WI38 (cell line): ENCODE measurements at regions not wholly inside any gene's neighbourhood (a gene's known extent, or its start where the extent isn't known, plus 50 kb on each side); places are given as distances from the start of the nearest gene placed in this dataset.
"Not testable (repeated sequence)": the region's sequence is repeated elsewhere in the genome, so short reads cannot be mapped to it uniquely, and the experiment has no call there.

Experiments
- H3K4me3 ChIP-seq: 2 replicates; pipeline ENCODE4 v1.5.1; 2011; ENCODE audit warnings: low read depth, mild to moderate bottlenecking, control low read depth, low read length
- TF ChIP-seq, protein P1 (sequence below): IDR thresholded peaks from 2 replicates; pipeline ENCODE4 v1.5.1; 2012; ENCODE audit warnings: low read depth, mild to moderate bottlenecking, control low read depth, low read length

DNA sequence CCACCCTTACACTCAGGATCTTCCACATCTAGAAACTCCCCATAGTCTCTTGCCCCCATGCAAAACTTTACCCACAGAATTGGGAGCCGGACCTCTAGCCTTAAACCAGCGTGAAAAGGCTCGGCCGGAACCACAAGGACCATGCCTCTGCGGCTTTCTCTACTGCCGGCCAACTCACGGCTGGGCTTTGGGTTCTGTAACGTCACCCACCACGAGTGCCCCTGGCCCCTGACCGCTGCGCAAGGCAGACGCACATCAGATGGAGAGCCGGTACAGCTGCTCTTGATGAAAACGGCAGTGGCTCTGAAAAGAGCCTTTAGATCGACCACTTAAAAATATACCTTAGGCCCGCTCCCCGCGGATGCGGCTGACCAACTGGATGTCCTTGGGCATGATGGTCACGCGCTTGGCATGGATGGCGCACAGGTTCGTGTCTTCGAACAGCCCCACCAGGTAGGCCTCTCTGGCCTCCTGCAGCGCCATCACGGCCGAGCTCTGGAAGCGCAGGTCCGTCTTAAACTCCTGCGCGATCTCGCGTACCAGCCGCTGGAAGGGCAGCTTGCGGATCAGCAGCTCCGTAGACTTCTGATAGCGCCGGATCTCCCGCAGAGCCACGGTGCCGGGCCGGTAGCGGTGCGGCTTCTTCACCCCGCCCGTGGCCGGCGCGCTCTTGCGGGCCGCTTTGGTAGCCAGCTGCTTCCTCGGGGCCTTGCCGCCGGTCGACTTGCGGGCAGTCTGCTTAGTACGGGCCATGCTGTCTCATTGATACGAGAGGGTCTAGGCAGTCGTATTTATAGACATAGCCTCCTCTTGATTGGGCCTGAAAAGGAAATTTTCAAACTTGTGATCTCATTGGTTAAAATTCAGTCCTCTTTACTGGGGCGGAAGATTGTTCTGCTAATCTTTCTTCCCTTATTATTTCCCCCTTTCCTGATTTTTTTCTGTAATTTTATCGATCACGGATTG, 66.3 kb downstream of the FAM72C start:
- H3K4me3 ChIP-seq: peak overlapping the region; percentile 53

DNA sequence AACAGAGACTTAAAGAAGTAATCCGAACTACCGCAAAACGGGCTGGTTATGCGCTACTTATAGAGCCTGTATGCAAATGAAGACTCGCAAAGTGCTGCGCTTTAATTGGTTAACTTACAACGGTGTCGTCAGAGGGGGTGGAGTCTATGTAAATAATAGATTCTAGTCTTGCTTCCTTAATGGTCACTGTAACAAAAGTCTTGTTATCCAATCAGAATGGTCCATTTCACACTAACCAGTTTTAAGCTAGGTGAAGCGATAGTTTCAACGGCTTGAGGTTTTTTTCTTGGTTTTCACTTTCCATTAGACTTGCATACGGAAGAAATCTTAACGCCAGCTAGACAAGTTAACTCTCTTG, 67.2 kb downstream of the FAM72C start:
- H3K4me3 ChIP-seq: peak overlapping the region; percentile 44

DNA sequence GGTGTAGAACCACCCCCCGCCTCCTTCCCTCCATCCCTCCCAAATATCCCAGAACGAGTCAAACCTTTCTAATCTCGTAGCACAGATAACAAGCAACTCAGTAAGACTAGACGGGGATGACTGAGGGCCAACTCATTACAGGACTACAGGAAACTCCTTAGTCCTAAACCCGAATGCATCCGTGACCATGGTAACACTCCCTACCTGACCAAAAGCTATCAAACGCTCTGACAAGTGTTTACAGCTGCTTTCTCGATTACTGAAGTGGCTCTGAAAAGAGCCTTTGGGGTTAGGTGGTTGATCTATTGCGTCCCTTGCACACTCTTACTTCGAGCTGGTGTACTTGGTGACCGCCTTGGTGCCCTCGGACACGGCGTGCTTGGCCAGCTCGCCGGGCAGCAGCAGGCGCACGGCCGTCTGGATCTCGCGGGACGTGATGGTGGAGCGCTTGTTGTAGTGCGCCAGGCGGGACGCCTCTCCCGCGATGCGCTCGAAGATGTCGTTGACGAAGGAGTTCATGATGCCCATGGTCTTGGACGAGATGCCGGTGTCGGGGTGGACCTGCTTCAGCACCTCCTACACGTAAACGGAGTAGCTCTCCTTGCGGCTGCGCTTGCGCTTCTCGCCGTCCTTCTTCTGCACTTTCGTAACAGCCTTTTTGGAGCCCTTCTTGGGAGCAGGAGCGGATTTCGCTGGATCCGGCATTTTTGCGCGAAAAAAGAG, 67.7 kb downstream of the FAM72C start:
- peak overlapping the region; percentile 44 for H3K4me3 ChIP-seq

DNA sequence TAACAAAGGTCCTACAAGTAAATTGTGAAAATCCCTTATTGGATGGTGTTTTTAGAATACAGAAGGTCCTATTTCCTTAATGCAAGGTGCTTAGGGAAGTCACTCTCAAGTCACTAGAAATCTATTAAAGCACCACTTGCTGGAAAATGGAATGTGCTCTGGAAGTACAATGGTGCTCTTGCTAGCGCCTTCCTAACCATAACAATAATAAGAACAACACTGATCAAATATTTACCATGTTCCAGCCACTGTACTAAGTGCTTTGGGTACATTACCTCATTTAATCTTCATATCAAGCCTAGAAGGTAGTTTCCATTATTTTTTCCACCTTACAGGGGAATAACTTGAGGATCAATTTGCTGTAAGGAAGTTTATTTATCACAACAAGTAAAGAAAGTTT, 75.4 kb downstream of the FAM72C start:
- H3K4me3 ChIP-seq: not testable (repeated sequence)

DNA sequence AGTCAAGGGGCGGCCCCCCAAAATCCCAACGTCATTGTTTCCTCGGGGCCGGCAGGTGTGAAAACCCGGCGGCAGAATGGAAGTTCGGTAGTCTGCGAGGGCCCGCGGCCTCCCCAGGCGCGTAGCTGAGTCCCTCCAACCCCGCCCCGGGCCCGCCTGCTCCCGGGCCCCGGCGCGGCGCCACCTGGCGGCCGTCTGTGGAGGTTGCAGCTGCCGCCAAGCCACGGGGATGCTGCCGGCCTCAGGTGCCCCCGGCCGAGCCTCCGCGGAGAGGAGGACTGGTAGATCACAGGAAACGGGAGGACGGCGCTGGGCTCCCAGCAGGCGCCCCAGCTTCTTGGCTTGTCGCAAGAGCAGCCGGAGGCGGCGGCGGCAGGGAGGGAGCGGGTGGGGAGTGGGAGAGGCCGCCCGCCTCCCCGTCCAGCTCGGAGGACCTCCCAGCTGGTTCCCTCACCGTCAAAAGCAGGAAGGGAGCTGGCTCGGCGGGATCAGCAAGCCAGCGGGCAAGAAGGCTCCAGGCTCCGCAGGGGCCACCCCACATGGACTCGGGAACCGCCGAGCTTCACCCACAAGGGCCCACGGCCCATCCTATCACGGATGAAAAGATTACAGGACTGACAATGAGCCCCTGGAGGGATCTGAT, 86.7 kb downstream of the FAM72C start:
- not testable (repeated sequence) for H3K4me3 ChIP-seq

DNA sequence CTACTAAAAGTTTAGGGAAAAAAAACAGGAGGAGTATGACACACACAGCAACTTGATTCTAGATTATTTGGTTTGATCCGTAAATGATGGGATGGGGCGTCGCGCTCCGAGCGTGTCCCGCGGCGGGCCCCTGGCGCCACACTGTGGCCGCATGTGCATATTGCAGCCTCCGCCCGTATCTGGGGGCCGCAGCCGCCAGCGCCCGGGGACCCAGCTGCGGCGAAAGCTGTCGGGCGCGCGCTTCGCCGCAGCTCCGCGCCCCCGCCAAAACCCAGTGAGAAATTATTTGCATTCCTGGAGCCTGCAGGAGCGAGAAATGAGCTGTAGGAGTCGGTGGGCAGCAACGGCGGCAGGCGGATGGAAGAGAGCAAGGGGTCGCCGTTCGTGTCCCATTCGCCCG, 87.3 kb downstream of the FAM72C start:
- TF ChIP-seq, protein P1, sequence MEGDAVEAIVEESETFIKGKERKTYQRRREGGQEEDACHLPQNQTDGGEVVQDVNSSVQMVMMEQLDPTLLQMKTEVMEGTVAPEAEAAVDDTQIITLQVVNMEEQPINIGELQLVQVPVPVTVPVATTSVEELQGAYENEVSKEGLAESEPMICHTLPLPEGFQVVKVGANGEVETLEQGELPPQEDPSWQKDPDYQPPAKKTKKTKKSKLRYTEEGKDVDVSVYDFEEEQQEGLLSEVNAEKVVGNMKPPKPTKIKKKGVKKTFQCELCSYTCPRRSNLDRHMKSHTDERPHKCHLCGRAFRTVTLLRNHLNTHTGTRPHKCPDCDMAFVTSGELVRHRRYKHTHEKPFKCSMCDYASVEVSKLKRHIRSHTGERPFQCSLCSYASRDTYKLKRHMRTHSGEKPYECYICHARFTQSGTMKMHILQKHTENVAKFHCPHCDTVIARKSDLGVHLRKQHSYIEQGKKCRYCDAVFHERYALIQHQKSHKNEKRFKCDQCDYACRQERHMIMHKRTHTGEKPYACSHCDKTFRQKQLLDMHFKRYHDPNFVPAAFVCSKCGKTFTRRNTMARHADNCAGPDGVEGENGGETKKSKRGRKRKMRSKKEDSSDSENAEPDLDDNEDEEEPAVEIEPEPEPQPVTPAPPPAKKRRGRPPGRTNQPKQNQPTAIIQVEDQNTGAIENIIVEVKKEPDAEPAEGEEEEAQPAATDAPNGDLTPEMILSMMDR: 0 out of 2 replicates have a peak, but pooled peaks have one; percentile 19
- not testable (repeated sequence) for H3K4me3 ChIP-seq

DNA sequence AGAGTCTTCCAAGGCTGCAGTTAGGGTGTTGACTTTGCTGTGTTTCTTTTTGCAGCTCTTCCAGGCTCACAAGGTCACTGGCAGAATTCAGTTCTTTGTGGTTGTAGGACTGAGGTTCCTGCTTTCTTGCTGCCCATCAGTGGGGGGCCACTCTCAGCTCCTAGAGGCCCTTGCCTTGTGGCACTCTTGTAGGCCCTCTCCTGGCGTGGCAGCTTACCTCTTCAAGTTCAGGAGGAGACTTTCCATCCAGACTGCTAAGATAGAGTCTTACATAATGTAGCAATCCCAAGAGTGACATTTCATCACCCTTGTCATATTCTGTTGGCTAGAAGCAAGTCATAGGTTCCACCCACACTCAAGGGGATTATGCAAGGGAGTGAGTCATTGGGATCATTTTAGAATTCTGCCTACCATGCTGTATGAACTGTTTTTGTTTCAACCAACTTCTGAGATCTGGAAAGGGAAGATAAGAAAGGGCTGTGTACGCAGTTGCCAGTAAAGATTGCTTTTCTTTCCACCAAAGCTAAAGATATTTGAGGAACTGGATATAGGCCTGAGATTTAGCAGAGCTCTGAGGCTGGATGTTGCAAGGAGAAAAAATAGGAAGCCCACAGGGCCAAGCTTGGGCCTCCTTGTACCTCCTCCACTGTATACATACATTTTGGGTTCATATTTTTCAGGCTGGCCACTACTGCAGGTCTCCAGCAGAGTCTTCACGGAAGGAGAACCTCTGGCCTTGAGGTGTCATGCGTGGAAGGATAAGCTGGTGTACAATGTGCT, 91.8 kb downstream of the FAM72C start:
- not testable (repeated sequence) for H3K4me3 ChIP-seq

DNA sequence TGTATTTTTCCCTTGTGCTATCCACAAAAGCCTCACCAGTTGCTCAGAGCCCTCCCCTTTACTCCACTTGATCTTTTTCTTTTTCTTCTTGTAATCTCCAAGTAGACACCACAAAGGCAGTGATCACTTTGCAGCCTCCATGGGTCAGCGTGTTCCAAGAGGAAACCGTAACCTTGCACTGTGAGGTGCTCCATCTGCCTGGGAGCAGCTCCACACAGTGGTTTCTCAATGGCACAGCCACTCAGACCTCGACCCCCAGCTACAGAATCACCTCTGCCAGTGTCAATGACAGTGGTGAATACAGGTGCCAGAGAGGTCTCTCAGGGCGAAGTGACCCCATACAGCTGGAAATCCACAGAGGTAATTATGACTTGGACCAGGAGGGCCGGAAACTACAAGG, 95.8 kb downstream of the FAM72C start:
- not testable (repeated sequence) for H3K4me3 ChIP-seq

DNA sequence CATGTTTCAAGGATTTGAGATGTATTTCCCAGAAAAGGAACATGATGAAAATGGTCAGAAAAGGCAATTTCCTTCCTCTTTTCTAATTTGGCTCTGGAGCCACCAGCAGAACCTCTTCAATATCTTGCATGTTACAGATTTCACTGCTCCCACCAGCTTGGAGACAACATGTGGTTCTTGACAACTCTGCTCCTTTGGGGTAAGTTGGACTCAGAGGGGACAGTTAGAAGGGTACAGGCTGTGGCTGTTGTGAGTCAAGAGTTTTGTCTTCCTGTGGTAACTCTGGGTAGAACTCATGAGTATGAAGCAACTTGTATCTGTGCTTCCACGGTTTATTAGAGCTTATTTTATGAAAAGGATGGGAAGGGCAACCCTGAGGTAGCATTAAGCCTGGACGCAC, 97.2 kb downstream of the FAM72C start:
- H3K4me3 ChIP-seq: not testable (repeated sequence)

DNA sequence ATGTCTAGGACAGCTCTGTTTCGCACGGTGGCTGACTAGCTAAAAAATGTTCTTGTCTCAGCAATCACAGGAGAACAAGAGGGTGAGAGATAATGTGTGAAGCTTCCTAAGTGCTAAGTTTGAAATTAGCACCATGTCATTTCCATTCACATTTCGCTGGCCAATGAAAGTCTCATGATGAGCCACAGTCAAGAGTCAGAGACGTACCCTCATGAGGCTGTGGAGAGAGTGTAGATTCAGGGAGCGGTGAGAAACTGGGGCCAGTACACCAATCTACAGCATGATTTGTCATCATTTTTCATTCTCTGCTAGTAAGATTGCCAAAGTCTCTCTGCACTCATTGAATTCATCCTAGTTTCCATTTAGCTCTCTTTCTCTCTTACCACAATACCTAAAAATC, 98.1 kb downstream of the FAM72C start:
- not testable (repeated sequence) for H3K4me3 ChIP-seq

DNA sequence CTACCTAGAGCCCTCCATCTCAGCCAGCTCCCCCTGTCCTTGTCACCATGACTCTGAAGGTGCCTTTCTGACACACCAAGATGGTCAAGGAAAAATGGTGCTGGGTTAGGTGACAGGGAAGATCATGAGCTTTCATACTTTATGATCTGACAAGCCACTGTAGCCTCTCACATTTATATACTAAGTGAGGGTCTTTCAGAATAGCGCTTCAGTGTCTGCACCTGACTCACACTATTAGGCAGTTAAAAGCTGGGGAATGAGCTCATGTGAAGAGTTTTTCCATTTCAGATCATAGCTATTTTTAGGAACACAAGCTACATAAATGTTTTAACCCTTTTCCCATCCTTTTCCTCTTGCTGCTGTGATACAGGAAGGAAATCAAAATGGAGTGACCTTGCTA, 101.4 kb downstream of the FAM72C start:
- H3K4me3 ChIP-seq: not testable (repeated sequence)

DNA sequence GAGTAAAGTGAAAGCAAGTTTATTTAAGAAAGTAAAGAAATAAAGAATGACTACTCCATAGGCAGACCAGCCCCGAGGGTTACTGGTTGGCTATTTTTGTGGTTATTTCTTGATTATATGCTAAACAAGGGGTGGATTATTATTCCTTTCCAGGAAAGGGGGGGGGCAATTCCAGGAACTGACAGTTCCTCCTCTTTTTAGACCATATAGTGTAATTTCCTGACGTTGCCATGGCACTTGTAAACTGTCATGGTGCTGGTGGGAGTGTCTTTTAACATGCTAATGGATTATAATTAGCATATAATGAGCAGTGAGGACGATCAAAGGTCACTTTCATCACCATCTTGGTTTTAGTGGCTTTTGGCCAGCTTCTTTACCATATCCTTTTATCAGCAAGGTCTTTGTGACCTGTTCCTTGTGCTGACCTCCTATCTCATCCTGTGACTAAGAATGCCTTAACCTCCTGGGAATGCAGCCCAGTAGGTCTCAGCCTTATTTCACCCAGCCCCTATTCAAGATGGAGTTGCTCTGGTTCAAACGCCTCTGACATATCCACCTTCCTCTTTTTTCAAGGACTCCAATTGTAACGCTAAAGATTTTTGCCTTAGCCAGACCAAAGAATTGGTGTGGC, 104.1 kb downstream of the FAM72C start:
- not testable (repeated sequence) for H3K4me3 ChIP-seq

DNA sequence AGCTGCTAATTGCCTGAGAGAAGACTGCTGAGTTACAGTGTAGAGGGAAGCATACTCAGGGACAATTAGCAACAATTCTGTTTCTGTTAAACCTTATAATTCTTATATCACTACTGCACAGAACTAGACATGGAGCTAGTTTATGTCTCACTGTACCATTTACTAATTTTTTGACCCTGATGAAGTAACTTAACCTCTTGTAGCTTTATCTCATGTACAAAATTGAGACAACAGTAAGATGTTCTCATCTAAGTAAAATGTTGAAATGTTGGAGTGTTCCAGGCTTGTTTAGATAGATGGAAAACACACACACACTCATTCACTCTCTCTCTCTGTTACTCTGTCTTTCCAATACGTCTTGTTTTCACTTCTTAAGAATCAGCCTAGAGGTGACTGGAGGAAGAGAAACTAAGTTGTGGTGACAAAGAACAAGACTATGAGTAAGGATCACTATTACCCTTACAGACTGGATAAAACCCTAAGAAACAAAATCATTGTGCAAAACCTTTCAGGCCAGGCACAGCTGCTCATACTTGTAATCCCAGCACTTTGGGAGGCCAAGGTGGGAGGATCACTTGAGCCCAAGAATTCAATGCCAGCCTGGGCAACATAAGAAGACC, 107.8 kb downstream of the FAM72C start:
- not testable (repeated sequence) for H3K4me3 ChIP-seq

DNA sequence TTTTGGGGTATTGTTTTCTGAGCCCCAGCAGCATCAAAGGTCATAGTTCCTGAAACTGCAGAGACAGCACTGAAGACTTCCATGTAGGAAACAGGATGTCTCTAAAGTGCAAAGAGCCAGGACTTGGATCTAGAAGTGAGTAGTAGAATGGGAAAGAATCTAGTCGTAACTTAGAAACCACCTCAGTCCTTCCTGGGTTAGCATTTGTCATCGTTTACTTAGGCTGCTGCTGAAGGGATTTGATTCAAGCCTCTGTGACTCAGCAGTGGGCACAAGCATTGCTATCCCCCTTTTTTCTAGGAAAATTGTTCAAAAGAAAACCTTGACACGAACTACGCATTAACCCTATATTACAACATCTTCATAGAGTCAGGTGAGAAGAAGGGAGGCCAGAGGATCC, 109.1 kb downstream of the FAM72C start:
- not testable (repeated sequence) for H3K4me3 ChIP-seq

DNA sequence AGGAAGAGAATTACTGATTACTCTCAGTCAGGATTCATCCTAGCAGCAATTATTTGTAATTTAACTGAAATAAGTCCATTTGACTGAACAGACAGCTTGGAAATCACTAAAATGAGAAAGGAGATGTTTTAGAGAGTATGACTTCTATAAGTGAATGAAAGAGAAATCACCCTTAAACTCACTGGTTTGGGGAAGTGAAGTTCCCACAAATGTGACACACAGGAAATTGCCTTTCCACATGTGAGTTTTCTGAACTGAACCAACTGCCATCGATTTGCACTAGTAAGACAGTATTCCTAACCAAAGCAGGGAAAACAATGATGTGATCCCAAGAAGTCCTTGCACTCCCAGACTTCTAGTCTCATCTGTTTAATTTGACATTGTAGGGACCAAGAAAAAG, 110.5 kb downstream of the FAM72C start:
- not testable (repeated sequence) for H3K4me3 ChIP-seq

DNA sequence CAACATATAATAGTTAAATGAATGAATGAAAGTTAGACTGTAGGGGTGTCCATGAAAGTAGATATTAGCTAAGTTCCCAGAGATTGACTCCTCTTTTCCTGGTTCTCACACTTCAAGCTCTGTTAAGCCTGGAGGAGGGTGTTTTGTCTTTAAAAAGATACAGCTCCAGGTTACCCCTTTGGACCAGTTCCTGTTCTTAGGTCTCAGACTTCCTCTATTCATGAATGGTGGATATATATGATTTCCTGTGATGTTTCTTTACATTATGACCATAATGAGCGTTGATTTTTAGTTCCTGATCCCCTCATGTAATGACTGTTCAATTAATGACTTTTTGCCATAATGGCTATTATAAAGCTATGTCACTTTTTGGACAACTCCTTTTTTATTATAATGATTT, 115.9 kb downstream of the FAM72C start:
- H3K4me3 ChIP-seq: not testable (repeated sequence)

DNA sequence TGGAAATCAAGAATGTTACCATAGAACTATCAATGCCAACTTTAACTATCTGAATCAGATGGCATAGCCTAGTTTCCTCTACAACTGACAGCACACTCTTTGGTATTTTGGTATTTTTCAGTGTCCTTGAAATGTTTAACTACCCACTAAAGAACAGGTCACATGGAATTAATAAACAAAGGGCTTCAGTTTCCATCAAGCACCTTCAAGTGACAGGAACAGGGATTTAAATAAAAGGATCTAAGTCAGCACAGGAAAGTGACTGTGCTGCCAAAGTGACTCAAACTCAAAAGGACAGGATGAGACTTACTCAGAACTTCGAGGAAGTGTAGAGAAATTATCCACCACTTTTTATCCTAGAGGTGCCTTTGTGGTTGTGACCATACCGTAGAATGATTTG, 117.7 kb downstream of the FAM72C start:
- H3K4me3 ChIP-seq: not testable (repeated sequence)

DNA sequence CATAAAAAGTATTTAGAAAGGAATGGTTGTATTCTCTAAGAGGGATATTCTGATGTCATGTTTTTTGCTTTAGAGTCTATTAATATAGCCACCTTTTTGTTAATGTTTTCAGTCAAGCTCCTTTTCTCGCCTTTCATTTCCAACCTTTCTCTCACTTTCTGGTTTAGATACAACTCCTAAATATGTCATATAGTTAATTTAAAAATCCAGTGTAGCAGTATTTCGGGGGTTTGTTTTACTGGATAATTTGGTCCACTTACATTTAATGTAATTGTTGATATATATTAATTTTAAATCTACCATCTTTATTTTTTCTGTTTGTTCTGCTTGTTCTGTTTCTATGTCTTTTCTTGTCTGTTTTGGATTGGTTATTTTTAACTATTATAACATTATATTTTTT, 121.1 kb downstream of the FAM72C start:
- H3K4me3 ChIP-seq: not testable (repeated sequence)
